HFFc6 (cell line): ENCODE measurements at regions not wholly inside any gene's neighbourhood (a gene's known extent, or its start where the extent isn't known, plus 50 kb on each side); places are given as distances from the start of the nearest gene placed in this dataset.

Source experiments
- DNase-seq: peaks from one replicate; pipeline ENCODE4 v3.0.0-alpha.2; 2018
- H3K27ac Mint-ChIP-seq: 2 replicates; pipeline ENCODE4 v1.8.0; 2020; ENCODE audit warnings: mild to moderate bottlenecking, mixed read lengths
- H3K27me3 Mint-ChIP-seq: 2 replicates; pipeline ENCODE4 v1.8.0; 2021; ENCODE audit warnings: mild to moderate bottlenecking, moderate library complexity, mixed read lengths; ENCODE audit not compliant: insufficient read depth
- H3K36me3 Mint-ChIP-seq: 2 replicates; pipeline ENCODE4 v1.8.0; 2021; ENCODE audit warnings: low read depth, mixed read lengths
- H3K4me1 Mint-ChIP-seq: 2 replicates; pipeline ENCODE4 v1.8.0; 2020; ENCODE audit warnings: low read depth, mixed read lengths
- H3K4me3 Mint-ChIP-seq: 2 replicates; pipeline ENCODE4 v1.8.0; 2020; ENCODE audit warnings: mild to moderate bottlenecking, moderate library complexity, mixed read lengths
- H3K9me3 Mint-ChIP-seq: 2 replicates; pipeline ENCODE4 v1.8.0; 2020; ENCODE audit warnings: mild to moderate bottlenecking, mixed read lengths
- CTCF ChIP-seq: fragments of 200-600 bp; sonication (generic); IDR thresholded peaks from 2 replicates; pipeline ENCODE4 v1.5.0; 2021; ENCODE audit warnings: antibody characterized with exemption, mild to moderate bottlenecking

GRCh38 chr16:76801357-76801756, 389.6 kb upstream of the MON1B start:
- peaks cover 44% of the 10 kb centered on the region for H3K9me3 Mint-ChIP-seq

GRCh38 chr16:76816475-76816874, 374.5 kb upstream of the MON1B start:
- Mint-ChIP-seq H3K4me3 (no peak overlapping the region), H3K27me3 (no peaks in the 10 kb centered on the region; the same call in 1 of the 2 replicates), H3K9me3 (peaks cover 49% of the 10 kb centered on the region), H3K27ac (no peak overlapping the region), H3K4me1 (no peaks in the 10 kb centered on the region), H3K36me3 (peaks cover 4% of the 10 kb centered on the region; the same call in 1 of the 2 replicates)
- DNase-seq, result no peak
- no peak for TF ChIP-seq CTCF

More at GRCh38 chr16:76801357-76801756, 389.6 kb upstream of the MON1B start:
- H3K27me3 Mint-ChIP-seq, result no peaks in the 10 kb centered on the region
- no peak overlapping the region for H3K4me3 Mint-ChIP-seq
- TF ChIP-seq CTCF, result no peak
- H3K36me3 Mint-ChIP-seq, result no peaks in the 10 kb centered on the region
- no peak overlapping the region for H3K27ac Mint-ChIP-seq
- no peaks in the 10 kb centered on the region; the same call in 1 of the 2 replicates for H3K4me1 Mint-ChIP-seq
- DNase-seq, result no peak

DNA sequence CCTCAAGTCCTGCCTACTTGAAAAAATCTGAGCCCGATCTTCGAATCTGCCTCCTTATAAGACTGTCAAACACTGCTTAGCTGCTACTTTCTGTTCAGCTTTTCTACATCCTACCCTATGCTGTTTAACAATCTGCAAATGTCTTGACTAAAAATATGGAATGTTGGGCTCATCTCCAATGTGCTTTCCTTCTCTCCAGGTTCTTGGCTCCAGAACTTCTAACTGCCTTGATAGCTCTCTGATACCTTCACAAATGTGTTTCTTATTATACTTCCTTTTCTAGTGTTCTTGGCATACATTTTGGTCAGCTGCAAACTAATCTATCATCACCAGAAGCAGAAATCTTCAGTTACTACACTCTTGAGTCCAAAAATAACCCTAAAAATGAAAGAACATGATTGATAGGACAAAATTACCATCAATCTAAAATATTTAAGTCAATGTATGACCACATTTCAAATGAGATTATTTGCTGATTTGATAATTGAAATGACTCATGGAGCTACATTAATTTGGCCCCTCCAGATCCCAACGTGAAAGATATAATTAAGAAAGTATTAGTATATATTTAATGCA, 372.3 kb upstream of the MON1B start:
- no peak overlapping the region for H3K27ac Mint-ChIP-seq
- no peaks in the 10 kb centered on the region for H3K4me1 Mint-ChIP-seq
- peaks cover 4% of the 10 kb centered on the region; the same call in 1 of the 2 replicates for H3K36me3 Mint-ChIP-seq
- TF ChIP-seq CTCF, result no peak
- peaks cover 58% of the 10 kb centered on the region for H3K9me3 Mint-ChIP-seq
- no peak overlapping the region for H3K4me3 Mint-ChIP-seq
- no peaks in the 10 kb centered on the region; the same call in 1 of the 2 replicates for H3K27me3 Mint-ChIP-seq
- no peak for DNase-seq

GRCh38 chr16:76819226-76819916, 371.6 kb upstream of the MON1B start:
- TF ChIP-seq CTCF, result no peak
- Mint-ChIP-seq H3K27me3 (no peaks in the 10 kb centered on the region; the same call in 1 of the 2 replicates), H3K36me3 (peaks cover 4% of the 10 kb centered on the region; the same call in 1 of the 2 replicates)

GRCh38 chr16:76824221-76824620, 366.8 kb upstream of the MON1B start:
- DNase-seq, result no peak
- no peaks in the 10 kb centered on the region; the same call in 1 of the 2 replicates for H3K36me3 Mint-ChIP-seq
- no peak overlapping the region for H3K4me3 Mint-ChIP-seq
- TF ChIP-seq CTCF, result no peak
- H3K9me3 Mint-ChIP-seq, result peaks cover 58% of the 10 kb centered on the region
- H3K4me1 Mint-ChIP-seq, result no peaks in the 10 kb centered on the region
- no peak overlapping the region for H3K27ac Mint-ChIP-seq
- no peaks in the 10 kb centered on the region; the same call in 1 of the 2 replicates for H3K27me3 Mint-ChIP-seq

More at GRCh38 chr16:76819226-76819916, 371.6 kb upstream of the MON1B start:
- H3K4me1 Mint-ChIP-seq, result no peaks in the 10 kb centered on the region
- H3K27ac Mint-ChIP-seq, result no peak overlapping the region
- H3K9me3 Mint-ChIP-seq, result peaks cover 52% of the 10 kb centered on the region
- H3K4me3 Mint-ChIP-seq, result no peak overlapping the region
- DNase-seq, result no peak
